Epithelial cell of esophagus (primary cell): ENCODE measurements at regions not wholly inside any gene's neighbourhood (a gene's known extent, or its start where the extent isn't known, plus 50 kb on each side); places are given as distances from the start of the nearest gene placed in this dataset.
A peak's percentile ranks its signal among the peaks of the same experiment; 100 is the strongest.

Source experiments
- DNase-seq: peaks from one replicate; pipeline ENCODE4 v3.0.0; 2010; ENCODE audit warnings: low read depth
- H3K4me3 ChIP-seq: 2 replicates; pipeline ENCODE4 v1.5.1; 2011; ENCODE audit warnings: mild to moderate bottlenecking, low read length, control low read depth
- TF ChIP-seq, protein P1 (sequence below): IDR thresholded peaks from 2 replicates; pipeline ENCODE4 v1.5.1; 2011; ENCODE audit warnings: low read depth, mild to moderate bottlenecking, low read length, control low read depth, inconsistent platforms; ENCODE audit not compliant: insufficient read depth; ENCODE audit errors: missing control alignments

DNA sequence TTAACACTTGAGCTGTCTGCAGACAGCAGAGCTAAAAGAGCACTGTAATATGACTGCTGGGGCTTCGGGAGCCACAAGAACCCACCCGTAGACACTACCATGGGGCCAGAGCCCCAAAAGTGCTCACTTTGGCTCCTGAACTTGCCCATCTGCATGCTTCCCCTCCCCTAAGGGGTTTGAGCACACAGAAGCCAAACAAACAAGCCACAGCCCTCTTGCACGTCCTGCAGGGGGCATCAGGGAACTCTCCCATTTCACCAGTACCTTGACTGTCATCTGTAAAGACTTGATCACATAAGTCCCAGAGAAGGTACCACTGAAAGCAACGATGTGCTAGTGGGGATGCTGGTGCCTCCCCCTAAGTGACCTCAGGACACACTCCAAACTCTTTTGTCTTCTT lies 681.8 kb downstream of the SEMA5A start:
- H3K4me3 ChIP-seq: no peak overlapping the region
- TF ChIP-seq, protein P1, sequence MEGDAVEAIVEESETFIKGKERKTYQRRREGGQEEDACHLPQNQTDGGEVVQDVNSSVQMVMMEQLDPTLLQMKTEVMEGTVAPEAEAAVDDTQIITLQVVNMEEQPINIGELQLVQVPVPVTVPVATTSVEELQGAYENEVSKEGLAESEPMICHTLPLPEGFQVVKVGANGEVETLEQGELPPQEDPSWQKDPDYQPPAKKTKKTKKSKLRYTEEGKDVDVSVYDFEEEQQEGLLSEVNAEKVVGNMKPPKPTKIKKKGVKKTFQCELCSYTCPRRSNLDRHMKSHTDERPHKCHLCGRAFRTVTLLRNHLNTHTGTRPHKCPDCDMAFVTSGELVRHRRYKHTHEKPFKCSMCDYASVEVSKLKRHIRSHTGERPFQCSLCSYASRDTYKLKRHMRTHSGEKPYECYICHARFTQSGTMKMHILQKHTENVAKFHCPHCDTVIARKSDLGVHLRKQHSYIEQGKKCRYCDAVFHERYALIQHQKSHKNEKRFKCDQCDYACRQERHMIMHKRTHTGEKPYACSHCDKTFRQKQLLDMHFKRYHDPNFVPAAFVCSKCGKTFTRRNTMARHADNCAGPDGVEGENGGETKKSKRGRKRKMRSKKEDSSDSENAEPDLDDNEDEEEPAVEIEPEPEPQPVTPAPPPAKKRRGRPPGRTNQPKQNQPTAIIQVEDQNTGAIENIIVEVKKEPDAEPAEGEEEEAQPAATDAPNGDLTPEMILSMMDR: peak; percentile 79
- DNase-seq: peak; percentile 76

DNA sequence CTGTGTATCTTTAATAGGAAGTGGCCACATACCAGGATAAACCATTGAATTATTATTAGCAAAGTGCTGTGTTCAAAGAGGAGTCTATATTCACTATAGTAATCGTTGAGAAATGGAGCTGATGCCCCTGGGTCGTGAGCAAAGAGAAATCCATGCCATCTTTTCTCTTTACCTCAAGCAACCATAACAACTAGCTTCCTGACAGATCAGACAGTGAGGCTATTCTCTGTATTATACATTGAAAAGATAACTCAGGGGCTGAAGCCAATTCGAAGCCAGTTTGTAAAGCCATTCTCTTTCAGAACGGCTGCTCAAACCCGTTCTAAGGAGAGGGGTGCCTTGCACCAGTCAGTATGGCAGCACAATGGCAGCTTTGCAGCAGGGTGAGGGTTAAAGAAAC lies 680.6 kb downstream of the SEMA5A start:
- TF ChIP-seq, protein P1: no peak
- no peak overlapping the region for H3K4me3 ChIP-seq
- DNase-seq: no peak

DNA sequence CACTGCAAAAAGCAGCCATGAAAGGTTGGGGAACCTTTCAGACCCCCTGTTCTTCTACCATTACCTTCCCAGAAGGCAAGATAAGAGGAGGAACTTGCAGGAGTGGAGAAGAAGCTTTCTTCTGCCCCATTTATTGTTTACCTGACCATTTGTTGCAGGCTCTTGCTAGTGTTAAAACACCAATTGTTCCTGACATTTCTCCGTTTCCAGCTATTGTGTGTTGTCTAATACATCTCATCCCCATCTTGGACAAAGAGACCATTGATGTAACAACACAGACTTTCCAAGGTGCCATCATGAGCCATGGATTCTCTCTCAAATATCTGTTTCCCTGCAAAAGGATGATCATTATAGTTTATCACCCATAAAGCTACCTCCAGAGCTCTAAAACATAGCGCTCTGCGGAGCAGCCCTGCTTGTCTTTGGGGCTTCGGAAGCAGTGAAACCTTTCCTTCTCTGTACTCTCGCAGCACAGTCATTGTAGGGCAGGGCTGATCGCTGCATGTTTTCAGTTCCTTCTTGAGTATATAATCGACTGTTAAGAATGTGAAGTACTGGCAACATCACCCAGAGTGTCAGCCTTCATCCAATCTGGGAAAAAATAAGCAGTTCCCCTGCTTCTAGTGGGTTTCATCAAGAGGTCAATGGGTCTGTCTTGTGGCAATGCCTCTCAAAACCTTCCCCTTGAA lies 680.0 kb downstream of the SEMA5A start:
- TF ChIP-seq, protein P1: no peak
- no peak overlapping the region for H3K4me3 ChIP-seq
- DNase-seq: no peak

- no peak overlapping the region for H3K4me3 ChIP-seq
- DNase-seq: no peak
- TF ChIP-seq, protein P1: no peak
Measured at GRCh38 chr5:8868283-8868682, 677.6 kb downstream of the SEMA5A start.

GRCh38 chr5:8869932-8870331 lies 675.9 kb downstream of the SEMA5A start:
- H3K4me3 ChIP-seq: no peak overlapping the region
- no peak for DNase-seq
- TF ChIP-seq, protein P1: no peak

DNA sequence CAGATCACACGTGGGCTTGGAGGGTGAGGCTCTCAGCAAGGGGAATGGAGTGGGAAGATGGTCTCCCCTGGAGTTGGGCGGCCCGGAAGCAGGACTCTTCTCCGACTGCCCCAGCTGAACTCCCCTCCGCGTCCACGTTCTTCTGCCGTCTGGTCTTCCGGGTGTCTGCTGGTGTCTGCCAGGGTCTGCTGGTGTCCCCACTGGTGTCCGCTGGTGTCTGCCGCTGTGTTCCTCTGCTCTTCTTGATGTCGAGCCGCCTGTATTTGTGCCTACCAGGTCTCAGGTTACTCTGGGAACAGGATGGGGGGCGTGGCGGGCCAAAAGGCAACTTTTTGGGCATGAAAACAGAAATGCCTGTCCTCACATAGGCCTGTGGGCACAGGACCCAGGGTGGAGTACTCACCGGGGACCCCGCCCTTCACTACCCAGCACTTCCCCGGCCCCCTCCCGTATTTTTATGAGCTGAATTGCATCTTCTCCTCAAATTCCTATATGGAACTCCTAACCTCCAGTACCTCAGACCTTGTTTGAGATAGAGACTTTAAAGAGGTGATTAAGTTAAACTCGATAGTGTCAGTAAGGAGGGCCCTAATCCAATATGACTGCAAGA lies 675.4 kb downstream of the SEMA5A start:
- TF ChIP-seq, protein P1: no peak
- H3K4me3 ChIP-seq: no peak overlapping the region
- no peak for DNase-seq

- DNase-seq: no peak
- H3K4me3 ChIP-seq: no peak overlapping the region
- TF ChIP-seq, protein P1: no peak
Measured at GRCh38 chr5:8870959-8871355, 674.9 kb downstream of the SEMA5A start.
